ENCODE measurements at regions not wholly inside any gene's neighbourhood (a gene's known extent, or its start where the extent isn't known, plus 50 kb on each side); places are given as distances from the start of the nearest gene placed in this dataset.
"Not testable (repeated sequence)": the region's sequence is repeated elsewhere in the genome, so short reads cannot be mapped to it uniquely, and the experiment has no call there.

DNA sequence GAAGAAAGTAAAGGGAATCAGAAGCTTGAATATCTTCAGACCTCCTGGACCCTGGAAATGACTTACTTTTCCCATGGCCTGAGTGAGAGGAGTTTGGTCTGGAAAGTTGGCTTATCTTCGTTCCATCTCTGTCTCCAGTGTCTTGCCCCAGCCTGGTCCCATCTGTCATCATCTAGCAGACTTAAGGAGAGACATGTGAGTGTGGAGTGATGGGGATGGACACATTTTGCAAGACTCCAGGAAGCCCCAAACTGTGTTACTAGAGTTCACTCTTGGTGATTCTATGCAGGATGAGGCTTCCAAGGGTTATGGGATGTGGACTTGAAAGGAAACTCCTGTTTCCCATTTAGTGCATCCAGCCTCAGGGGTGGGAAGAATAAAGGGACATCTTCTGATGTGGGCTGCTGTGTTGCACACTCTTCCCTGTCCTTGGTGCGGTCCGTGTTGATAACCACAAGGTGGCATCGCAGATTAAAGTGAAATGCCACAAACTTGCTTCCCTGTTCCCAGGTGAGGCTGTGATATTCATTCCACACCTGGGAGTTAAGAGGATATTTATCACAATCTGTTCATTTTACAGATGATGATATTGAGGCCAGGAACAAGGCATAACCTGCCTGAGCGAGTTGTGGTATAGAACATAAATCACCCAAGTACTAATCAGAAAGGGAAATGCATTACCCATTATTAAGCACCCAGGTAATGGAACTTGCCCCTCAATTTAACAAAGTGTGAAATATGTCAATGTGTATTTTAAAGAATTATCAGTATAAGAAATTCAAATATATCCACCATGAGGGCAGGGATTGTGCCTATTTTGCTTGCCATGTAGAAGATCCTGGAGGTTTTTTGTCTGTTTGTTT lies 269.9 kb upstream of the PAPPA start:
- Histone ChIP-seq H3K27ac (ENCODE audit: low read depth, low read length) (peak overlapping the region; percentile 13; the same call in 1 of the 2 replicates), H3K79me2 (ENCODE audit: control insufficient read depth, insufficient read depth, low read length, unreplicated experiment) (no peaks in the 10 kb centered on the region), H3K4me3 (ENCODE audit: low read depth, low read length) (no peak overlapping the region), H3K36me3 (ENCODE audit: insufficient read depth, low read length) (no peaks in the 10 kb centered on the region), H2AFZ (ENCODE audit: low read length, unreplicated experiment) (no peak overlapping the region), H3K4me1 (ENCODE audit: control insufficient read depth, insufficient read depth, low read length, unreplicated experiment) (peaks cover 14% of the 10 kb centered on the region), H3K27me3 (ENCODE audit: insufficient read depth, low read length) (no peaks in the 10 kb centered on the region)

DNA sequence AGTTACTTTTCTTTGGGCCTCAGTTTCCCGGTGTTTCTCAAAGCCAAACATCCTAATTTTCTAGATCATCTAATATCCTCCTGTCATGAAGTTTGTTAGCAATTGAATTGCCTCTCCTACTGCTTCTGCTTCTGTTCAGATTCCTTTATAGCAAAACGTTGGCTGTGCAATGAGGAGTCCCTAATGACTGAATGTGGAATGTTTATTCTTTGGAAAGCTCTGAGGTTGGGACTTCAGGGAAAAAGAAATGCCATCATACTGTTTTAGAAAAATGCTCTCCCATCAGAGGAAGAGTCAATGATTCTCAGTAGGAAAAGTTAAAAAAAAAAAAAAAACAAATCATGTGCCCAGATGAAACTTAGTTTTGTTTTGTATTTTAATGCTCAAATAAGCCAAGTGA lies 268.7 kb upstream of the PAPPA start:
- H3K27me3 ChIP-seq (ENCODE audit: insufficient read depth, low read length), result no peaks in the 10 kb centered on the region
- H3K4me1 ChIP-seq (ENCODE audit: control insufficient read depth, insufficient read depth, low read length, unreplicated experiment), result peaks cover 14% of the 10 kb centered on the region
- H3K4me3 ChIP-seq (ENCODE audit: low read depth, low read length), result no peak overlapping the region
- H3K27ac ChIP-seq (ENCODE audit: low read depth, low read length), result no peak overlapping the region
- H2AFZ ChIP-seq (ENCODE audit: low read length, unreplicated experiment), result no peak overlapping the region
- no peaks in the 10 kb centered on the region for H3K79me2 ChIP-seq (ENCODE audit: control insufficient read depth, insufficient read depth, low read length, unreplicated experiment)
- H3K36me3 ChIP-seq (ENCODE audit: insufficient read depth, low read length), result no peaks in the 10 kb centered on the region

DNA sequence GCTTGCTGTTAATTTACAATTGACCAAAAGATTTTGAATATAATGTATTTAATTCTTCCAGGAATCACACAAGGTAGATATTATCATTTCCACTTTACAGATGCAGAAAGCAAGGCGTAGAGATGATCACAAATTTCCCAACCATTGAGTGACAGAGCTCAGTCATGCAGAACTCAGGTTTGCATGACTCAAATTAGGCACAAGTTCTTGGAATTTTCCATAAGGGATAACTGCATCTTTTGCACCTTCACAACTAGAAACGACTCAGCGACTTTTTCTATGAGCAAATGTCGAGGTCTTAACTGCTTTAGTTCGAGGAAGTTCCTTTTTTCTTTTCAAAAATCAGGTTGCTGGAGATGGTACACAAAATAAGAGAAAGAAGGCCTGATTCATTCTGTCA lies 265.5 kb upstream of the PAPPA start:
- no peaks in the 10 kb centered on the region for H3K36me3 ChIP-seq (ENCODE audit: insufficient read depth, low read length)
- H3K79me2 ChIP-seq (ENCODE audit: control insufficient read depth, insufficient read depth, low read length, unreplicated experiment), result no peaks in the 10 kb centered on the region
- H3K27me3 ChIP-seq (ENCODE audit: insufficient read depth, low read length), result no peaks in the 10 kb centered on the region
- peaks cover 12% of the 10 kb centered on the region for H3K4me1 ChIP-seq (ENCODE audit: control insufficient read depth, insufficient read depth, low read length, unreplicated experiment)
- no peak overlapping the region for H2AFZ ChIP-seq (ENCODE audit: low read length, unreplicated experiment)
- H3K4me3 ChIP-seq (ENCODE audit: low read depth, low read length), result no peak overlapping the region
- no peak overlapping the region for H3K27ac ChIP-seq (ENCODE audit: low read depth, low read length)

DNA sequence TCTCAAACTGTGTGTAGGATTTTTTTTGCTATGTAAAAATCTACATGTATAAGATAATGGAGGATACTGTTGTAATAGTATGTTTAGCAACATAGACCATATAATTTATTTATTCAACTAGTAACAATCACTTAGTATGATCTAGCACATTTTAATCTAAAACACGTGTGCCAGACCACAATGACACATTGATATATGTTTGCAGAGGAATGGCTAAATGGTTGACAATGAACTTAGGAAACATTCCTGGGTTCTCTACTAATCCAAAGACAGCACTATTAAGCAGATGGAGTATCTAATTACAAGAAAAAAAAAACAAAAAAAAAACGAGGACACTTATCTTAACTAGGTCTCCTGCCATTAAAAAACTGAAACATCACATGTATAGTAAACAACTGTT lies 261.7 kb upstream of the PAPPA start:
- Histone ChIP-seq H3K79me2 (ENCODE audit: control insufficient read depth, insufficient read depth, low read length, unreplicated experiment) (no peaks in the 10 kb centered on the region), H3K4me3 (ENCODE audit: low read depth, low read length) (no peak overlapping the region), H2AFZ (ENCODE audit: low read length, unreplicated experiment) (no peak overlapping the region), H3K27ac (ENCODE audit: low read depth, low read length) (no peak overlapping the region), H3K27me3 (ENCODE audit: insufficient read depth, low read length) (no peaks in the 10 kb centered on the region), H3K4me1 (ENCODE audit: control insufficient read depth, insufficient read depth, low read length, unreplicated experiment) (no peaks in the 10 kb centered on the region), H3K36me3 (ENCODE audit: insufficient read depth, low read length) (no peaks in the 10 kb centered on the region)

DNA sequence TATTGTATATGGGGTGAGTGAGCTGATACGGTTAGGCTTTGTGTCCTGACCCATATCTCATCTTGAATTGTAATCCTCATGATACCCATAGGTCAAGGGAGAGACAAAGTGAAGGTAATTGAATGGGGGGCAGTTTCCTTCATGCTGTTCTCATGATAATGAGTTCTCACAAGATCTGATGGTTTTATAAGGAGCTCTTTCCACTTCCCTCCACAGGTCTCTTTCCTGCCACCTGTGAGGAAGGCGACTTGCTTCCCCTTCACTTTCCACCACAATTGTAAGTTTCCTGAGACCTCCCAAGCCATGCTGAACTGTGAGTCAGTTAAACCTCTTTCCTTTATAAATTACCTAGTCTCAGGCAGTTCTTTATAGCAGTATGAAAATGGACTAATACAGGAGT lies 255.1 kb upstream of the PAPPA start:
- not testable (repeated sequence) for H3K4me1 ChIP-seq (ENCODE audit: control insufficient read depth, insufficient read depth, low read length, unreplicated experiment); H2AFZ ChIP-seq (ENCODE audit: low read length, unreplicated experiment); H3K79me2 ChIP-seq (ENCODE audit: control insufficient read depth, insufficient read depth, low read length, unreplicated experiment); H3K36me3 ChIP-seq (ENCODE audit: insufficient read depth, low read length); H3K4me3 ChIP-seq (ENCODE audit: low read depth, low read length); H3K27me3 ChIP-seq (ENCODE audit: insufficient read depth, low read length); H3K27ac ChIP-seq (ENCODE audit: low read depth, low read length)

DNA sequence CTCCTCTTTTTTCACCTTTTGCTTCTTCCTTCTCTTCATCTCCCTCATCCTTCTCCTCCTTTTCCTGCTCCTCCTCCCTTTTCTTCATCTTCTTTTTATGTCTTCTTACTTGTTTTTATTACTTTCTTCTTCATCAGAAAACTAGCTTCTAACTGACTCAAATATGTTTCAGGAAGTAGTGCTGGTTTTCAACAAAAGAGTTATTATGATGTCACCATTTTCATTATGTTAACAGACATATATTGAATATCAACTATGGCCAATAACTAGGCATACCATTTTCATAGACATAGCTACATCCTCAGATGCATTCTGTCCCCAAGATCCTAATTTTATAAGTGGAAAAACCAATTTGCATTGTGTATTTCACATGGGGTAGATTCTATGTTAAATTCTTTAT lies 252.9 kb upstream of the PAPPA start:
- no peaks in the 10 kb centered on the region for H3K79me2 ChIP-seq (ENCODE audit: control insufficient read depth, insufficient read depth, low read length, unreplicated experiment)
- H3K36me3 ChIP-seq (ENCODE audit: insufficient read depth, low read length), result no peaks in the 10 kb centered on the region; the same call in 1 of the 2 replicates
- H3K27ac ChIP-seq (ENCODE audit: low read depth, low read length), result no peak overlapping the region
- H3K27me3 ChIP-seq (ENCODE audit: insufficient read depth, low read length), result no peaks in the 10 kb centered on the region
- H3K4me1 ChIP-seq (ENCODE audit: control insufficient read depth, insufficient read depth, low read length, unreplicated experiment), result no peaks in the 10 kb centered on the region
- H3K4me3 ChIP-seq (ENCODE audit: low read depth, low read length), result no peak overlapping the region
- no peak overlapping the region for H2AFZ ChIP-seq (ENCODE audit: low read length, unreplicated experiment)

DNA sequence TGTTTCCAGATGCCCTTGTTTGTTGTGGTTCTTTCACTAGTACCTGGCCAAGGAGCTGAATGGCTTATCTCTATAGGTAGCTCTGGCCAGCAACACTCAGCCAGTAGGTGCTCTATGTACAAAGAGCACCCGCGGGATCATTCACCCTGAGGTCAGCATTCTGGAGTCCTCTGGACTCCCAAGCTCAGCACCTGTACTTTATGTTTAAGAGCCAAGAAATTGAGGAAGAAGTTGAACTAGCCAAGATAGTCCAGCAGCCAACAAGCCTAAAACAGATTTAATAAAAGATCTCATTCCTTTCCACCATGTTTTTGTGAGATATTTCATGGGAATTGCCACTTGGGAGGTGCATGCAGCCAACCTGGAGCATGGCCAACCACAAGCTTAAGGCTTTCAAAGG lies 242.6 kb upstream of the PAPPA start:
- H2AFZ ChIP-seq (ENCODE audit: low read length, unreplicated experiment), result no peak overlapping the region
- H3K27ac ChIP-seq (ENCODE audit: low read depth, low read length), result no peak overlapping the region
- H3K27me3 ChIP-seq (ENCODE audit: insufficient read depth, low read length), result no peaks in the 10 kb centered on the region
- no peaks in the 10 kb centered on the region for H3K36me3 ChIP-seq (ENCODE audit: insufficient read depth, low read length)
- no peak overlapping the region for H3K4me3 ChIP-seq (ENCODE audit: low read depth, low read length)
- no peaks in the 10 kb centered on the region for H3K4me1 ChIP-seq (ENCODE audit: control insufficient read depth, insufficient read depth, low read length, unreplicated experiment)
- H3K79me2 ChIP-seq (ENCODE audit: control insufficient read depth, insufficient read depth, low read length, unreplicated experiment), result no peaks in the 10 kb centered on the region

DNA sequence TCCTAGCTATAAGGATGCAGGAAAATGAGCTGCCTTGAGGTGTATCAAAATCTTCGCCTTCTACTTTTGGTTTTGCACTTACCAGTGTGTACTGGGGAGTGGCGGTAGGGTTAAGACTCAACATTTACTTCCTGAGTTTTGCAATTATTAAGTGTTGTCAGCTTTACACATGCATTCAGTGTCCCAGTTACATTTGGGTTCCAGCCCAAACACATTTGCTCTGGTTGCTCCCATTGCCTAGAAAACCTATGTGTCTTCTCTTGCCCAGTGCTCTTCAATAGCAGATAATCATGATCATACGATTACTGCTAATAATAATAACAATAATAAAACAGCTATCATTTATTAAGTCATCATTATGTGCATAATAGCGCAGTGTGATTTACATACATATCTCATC lies 241.5 kb upstream of the PAPPA start:
- Histone ChIP-seq H3K27ac (ENCODE audit: low read depth, low read length) (no peak overlapping the region), H3K79me2 (ENCODE audit: control insufficient read depth, insufficient read depth, low read length, unreplicated experiment) (no peaks in the 10 kb centered on the region), H3K27me3 (ENCODE audit: insufficient read depth, low read length) (no peaks in the 10 kb centered on the region), H3K36me3 (ENCODE audit: insufficient read depth, low read length) (no peaks in the 10 kb centered on the region), H3K4me3 (ENCODE audit: low read depth, low read length) (no peak overlapping the region), H3K4me1 (ENCODE audit: control insufficient read depth, insufficient read depth, low read length, unreplicated experiment) (no peaks in the 10 kb centered on the region), H2AFZ (ENCODE audit: low read length, unreplicated experiment) (no peak overlapping the region)

DNA sequence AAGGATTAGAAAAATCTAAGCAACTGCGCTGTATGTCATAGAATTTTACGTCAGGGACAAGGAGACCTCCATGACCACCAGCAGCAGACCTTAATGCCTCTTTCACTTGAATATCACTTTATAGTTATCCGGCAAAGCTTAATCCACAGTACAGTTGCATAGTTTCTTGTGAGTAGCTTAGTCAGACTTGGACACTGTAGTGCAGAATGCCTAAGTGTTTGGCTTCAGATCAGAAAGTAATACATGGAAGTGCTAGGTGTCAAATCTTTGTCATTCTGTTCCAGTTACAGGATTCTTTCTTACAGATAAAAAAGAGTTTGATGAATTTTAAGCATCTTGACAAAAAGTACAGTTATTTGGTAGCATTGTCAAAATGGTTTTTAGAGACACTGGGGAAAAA lies 239.9 kb upstream of the PAPPA start:
- Histone ChIP-seq H3K27ac (ENCODE audit: low read depth, low read length) (no peak overlapping the region), H2AFZ (ENCODE audit: low read length, unreplicated experiment) (no peak overlapping the region), H3K4me1 (ENCODE audit: control insufficient read depth, insufficient read depth, low read length, unreplicated experiment) (no peaks in the 10 kb centered on the region), H3K27me3 (ENCODE audit: insufficient read depth, low read length) (no peaks in the 10 kb centered on the region), H3K4me3 (ENCODE audit: low read depth, low read length) (no peak overlapping the region), H3K36me3 (ENCODE audit: insufficient read depth, low read length) (no peaks in the 10 kb centered on the region), H3K79me2 (ENCODE audit: control insufficient read depth, insufficient read depth, low read length, unreplicated experiment) (no peaks in the 10 kb centered on the region)

DNA sequence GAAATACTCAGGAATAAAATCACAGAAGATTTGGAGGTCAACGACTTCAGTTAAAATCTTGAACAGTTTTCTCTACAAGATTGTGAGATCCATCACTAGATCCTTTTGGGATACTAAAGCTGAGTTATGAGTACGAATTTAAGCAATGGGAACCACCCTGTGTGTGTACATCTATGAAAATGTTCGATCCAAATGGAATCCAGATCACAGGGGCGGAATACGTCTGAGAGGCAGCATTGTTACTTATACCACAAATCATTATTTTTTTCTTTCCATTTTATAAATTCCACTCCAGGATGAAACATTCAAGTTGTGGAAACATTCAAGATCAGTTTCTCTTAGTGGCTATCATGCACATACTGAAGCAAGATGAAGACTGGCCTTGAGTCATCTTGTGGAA lies 239.3 kb upstream of the PAPPA start:
- Histone ChIP-seq H3K4me3 (ENCODE audit: low read depth, low read length) (no peak overlapping the region), H3K79me2 (ENCODE audit: control insufficient read depth, insufficient read depth, low read length, unreplicated experiment) (no peaks in the 10 kb centered on the region), H3K36me3 (ENCODE audit: insufficient read depth, low read length) (no peaks in the 10 kb centered on the region), H3K27ac (ENCODE audit: low read depth, low read length) (no peak overlapping the region), H3K4me1 (ENCODE audit: control insufficient read depth, insufficient read depth, low read length, unreplicated experiment) (no peaks in the 10 kb centered on the region), H3K27me3 (ENCODE audit: insufficient read depth, low read length) (no peaks in the 10 kb centered on the region), H2AFZ (ENCODE audit: low read length, unreplicated experiment) (no peak overlapping the region)

DNA sequence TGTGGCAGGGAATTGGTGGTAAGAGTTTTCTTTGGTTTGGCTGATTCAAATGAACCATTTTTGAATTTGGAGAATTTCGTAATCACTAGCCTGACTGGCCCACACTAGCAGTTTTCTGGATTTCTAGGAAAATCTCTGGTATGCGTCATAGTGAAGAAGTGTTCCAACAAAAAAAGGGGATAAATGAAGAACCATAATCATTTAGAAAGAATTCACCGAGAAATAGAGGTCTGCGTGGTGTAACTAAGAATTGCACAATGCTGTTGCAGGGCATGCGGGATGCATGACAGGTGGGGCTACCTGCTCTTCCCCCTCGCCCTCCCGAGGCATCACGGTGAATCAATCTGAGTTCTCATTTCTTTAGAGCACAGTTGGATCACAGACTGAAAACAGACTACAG lies 232.3 kb upstream of the PAPPA start:
- no peaks in the 10 kb centered on the region for H3K36me3 ChIP-seq (ENCODE audit: insufficient read depth, low read length)
- H3K27me3 ChIP-seq (ENCODE audit: insufficient read depth, low read length), result no peaks in the 10 kb centered on the region
- peaks cover 32% of the 10 kb centered on the region for H3K4me1 ChIP-seq (ENCODE audit: control insufficient read depth, insufficient read depth, low read length, unreplicated experiment)
- H3K79me2 ChIP-seq (ENCODE audit: control insufficient read depth, insufficient read depth, low read length, unreplicated experiment), result no peaks in the 10 kb centered on the region
- H3K27ac ChIP-seq (ENCODE audit: low read depth, low read length), result 0 out of 2 replicates have a peak overlapping the region, but pooled peaks have one; percentile 9
- no peak overlapping the region for H3K4me3 ChIP-seq (ENCODE audit: low read depth, low read length)
- H2AFZ ChIP-seq (ENCODE audit: low read length, unreplicated experiment), result no peak overlapping the region
